ENCODE measurements at regions not wholly inside any gene's neighbourhood (a gene's known extent, or its start where the extent isn't known, plus 50 kb on each side); places are given as distances from the start of the nearest gene placed in this dataset.

- no peak for TF ChIP-seq TAF1 (IDR thresholded peaks at IDR 0.05; ENCODE audit: borderline replicate concordance, insufficient read depth, low read length)
- no peak for TF ChIP-seq FOXP2 (optimal IDR thresholded peaks at IDR 0.05; ENCODE audit: borderline replicate concordance, extremely low read depth, extremely low read length, insufficient read depth)
- TF ChIP-seq POLR2AphosphoS5 (IDR thresholded peaks at IDR 0.05; ENCODE audit: low read depth, low read length) = no peak
- TF ChIP-seq REST (IDR thresholded peaks at IDR 0.05; ENCODE audit: insufficient read depth in 1 of 2, low read depth in 2 of 2, low read length in 2 of 2) = no peak
These were observed 179.1 kb upstream of the EYA4 start for GRCh38 chr6:133062077-133062476.

GRCh38 chr6:133062696-133063306, 178.4 kb upstream of the EYA4 start:
- TF ChIP-seq POLR2AphosphoS5 (IDR thresholded peaks at IDR 0.05; ENCODE audit: low read depth, low read length) (no peak), SIN3A (IDR thresholded peaks at IDR 0.05; ENCODE audit: borderline replicate concordance, insufficient read depth, low read length) (no peak), REST (IDR thresholded peaks at IDR 0.05; ENCODE audit: insufficient read depth in 1 of 2, low read depth in 2 of 2, low read length in 2 of 2) (no peak), TAF1 (IDR thresholded peaks at IDR 0.05; ENCODE audit: borderline replicate concordance, insufficient read depth, low read length) (no peak)

GRCh38 chr6:133067960-133068359, 173.2 kb upstream of the EYA4 start:
- TF ChIP-seq FOXP2 (optimal IDR thresholded peaks at IDR 0.05; ENCODE audit: borderline replicate concordance, extremely low read depth, extremely low read length, insufficient read depth) (no peak), REST (IDR thresholded peaks at IDR 0.05; ENCODE audit: insufficient read depth in 1 of 2, low read depth in 2 of 2, low read length in 2 of 2) (no peak), TAF1 (IDR thresholded peaks at IDR 0.05; ENCODE audit: borderline replicate concordance, insufficient read depth, low read length) (no peak), POLR2AphosphoS5 (IDR thresholded peaks at IDR 0.05; ENCODE audit: low read depth, low read length) (no peak)

GRCh38 chr6:133070410-133071043, 170.6 kb upstream of the EYA4 start:
- no peak for TF ChIP-seq POLR2AphosphoS5 (IDR thresholded peaks at IDR 0.05; ENCODE audit: low read depth, low read length)
- TF ChIP-seq FOXP2 (optimal IDR thresholded peaks at IDR 0.05; ENCODE audit: borderline replicate concordance, extremely low read depth, extremely low read length, insufficient read depth) = no peak
- TF ChIP-seq REST (IDR thresholded peaks at IDR 0.05; ENCODE audit: insufficient read depth in 1 of 2, low read depth in 2 of 2, low read length in 2 of 2) = no peak
- TF ChIP-seq SIN3A (IDR thresholded peaks at IDR 0.05; ENCODE audit: borderline replicate concordance, insufficient read depth, low read length) = no peak

GRCh38 chr6:133079901-133080300, 161.3 kb upstream of the EYA4 start:
- TF ChIP-seq TAF1 (IDR thresholded peaks at IDR 0.05; ENCODE audit: borderline replicate concordance, insufficient read depth, low read length) = no peak
- TF ChIP-seq SIN3A (IDR thresholded peaks at IDR 0.05; ENCODE audit: borderline replicate concordance, insufficient read depth, low read length) = no peak
- TF ChIP-seq REST (IDR thresholded peaks at IDR 0.05; ENCODE audit: insufficient read depth in 1 of 2, low read depth in 2 of 2, low read length in 2 of 2) = no peak
- no peak for TF ChIP-seq POLR2AphosphoS5 (IDR thresholded peaks at IDR 0.05; ENCODE audit: low read depth, low read length)
- no peak for TF ChIP-seq FOXP2 (optimal IDR thresholded peaks at IDR 0.05; ENCODE audit: borderline replicate concordance, extremely low read depth, extremely low read length, insufficient read depth)
